ENCODE measurements at regions not wholly inside any gene's neighbourhood (a gene's known extent, or its start where the extent isn't known, plus 50 kb on each side); places are given as distances from the start of the nearest gene placed in this dataset.

DNA sequence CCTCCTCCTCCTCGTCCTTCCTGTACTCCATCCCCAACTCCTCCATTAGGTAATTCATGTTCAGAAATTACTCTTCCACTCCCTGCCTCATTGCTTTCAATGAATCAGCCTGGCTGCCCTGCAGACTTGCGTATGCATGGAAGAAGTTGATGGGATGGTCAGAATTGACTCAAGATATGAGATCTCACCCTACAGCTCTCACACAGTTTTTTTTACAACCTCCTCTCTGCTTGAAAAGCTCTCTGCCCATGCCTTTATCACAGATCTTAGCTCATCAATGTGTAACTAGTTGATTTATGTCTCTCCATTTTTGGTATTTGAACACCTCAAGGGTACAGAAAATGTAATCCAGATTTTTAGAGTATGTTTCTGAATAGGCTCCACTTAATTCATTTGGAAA is 506.9 kb downstream of the TBC1D4 start (continued):
- TF ChIP-seq, protein P1, sequence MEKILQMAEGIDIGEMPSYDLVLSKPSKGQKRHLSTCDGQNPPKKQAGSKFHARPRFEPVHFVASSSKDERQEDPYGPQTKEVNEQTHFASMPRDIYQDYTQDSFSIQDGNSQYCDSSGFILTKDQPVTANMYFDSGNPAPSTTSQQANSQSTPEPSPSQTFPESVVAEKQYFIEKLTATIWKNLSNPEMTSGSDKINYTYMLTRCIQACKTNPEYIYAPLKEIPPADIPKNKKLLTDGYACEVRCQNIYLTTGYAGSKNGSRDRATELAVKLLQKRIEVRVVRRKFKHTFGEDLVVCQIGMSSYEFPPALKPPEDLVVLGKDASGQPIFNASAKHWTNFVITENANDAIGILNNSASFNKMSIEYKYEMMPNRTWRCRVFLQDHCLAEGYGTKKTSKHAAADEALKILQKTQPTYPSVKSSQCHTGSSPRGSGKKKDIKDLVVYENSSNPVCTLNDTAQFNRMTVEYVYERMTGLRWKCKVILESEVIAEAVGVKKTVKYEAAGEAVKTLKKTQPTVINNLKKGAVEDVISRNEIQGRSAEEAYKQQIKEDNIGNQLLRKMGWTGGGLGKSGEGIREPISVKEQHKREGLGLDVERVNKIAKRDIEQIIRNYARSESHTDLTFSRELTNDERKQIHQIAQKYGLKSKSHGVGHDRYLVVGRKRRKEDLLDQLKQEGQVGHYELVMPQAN (conservative IDR thresholded peaks at IDR 0.05): no peak
- TF ChIP-seq ZNF207 (IDR thresholded peaks at IDR 0.05; ENCODE audit: borderline replicate concordance): no peak

DNA sequence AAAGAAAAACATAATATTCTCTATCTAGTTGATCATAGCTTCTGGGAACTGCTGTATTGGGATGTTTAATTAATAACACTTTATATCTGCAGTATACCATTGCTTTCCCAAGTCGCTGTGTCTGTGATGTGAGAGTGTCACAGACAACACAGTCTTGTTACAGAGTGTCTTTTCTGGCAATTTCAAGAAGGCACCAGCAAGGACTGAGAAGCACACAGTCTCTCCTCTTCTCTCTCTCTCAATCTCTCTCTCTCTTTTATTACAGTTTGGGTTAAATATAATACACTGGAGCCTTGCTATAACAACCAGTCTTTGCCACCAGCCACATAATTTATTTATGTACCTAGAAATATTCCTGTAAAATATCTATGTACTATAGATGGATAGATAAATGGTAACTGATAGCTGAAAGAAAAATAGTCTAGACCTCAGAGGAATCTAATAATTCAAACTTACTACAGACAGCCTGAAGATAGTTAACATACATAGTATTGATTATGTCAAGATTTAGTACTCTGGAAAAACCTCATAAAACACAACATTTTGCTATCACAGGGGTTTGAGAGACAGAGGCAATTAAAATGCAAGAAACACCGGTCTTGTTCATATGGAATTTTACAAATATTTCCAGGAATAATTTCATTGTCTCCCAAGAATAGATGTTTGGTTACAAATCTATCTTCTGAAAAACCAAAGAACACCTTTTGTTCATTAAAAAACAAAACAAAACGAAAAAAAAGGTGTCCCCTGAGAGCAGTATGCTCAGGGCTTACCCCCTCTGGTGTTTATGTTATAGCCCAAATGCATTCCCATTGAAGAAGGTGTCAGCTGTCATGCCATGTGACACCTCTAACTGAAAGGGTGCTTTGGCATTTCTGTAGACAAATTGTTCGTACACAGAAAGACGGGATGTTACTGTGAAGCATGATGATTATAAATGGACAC is 507.8 kb downstream of the TBC1D4 start:
- no peaks in the 10 kb centered on the region for H3K9me3 ChIP-seq (replicated peaks; ENCODE audit: control insufficient read depth, insufficient read depth, low read length)
- H3K4me2 ChIP-seq (ENCODE audit: control insufficient read depth, insufficient read depth): no peak overlapping the region

More for the DNA sequence above, 507.8 kb downstream of the TBC1D4 start:
- Histone ChIP-seq H3K27me3 (replicated peaks in 1 of 2; ENCODE audit: control insufficient read depth in 2 of 2, insufficient read depth in 2 of 2, low read length in 1 of 2) (no peaks in the 10 kb centered on the region), H3K4me3 (no peak overlapping the region), H4K20me1 (ENCODE audit: control insufficient read depth, insufficient read depth) (no peaks in the 10 kb centered on the region), H3K9ac (ENCODE audit: control insufficient read depth, insufficient read depth, low read length) (no peak overlapping the region), H3K79me2 (ENCODE audit: control insufficient read depth, insufficient read depth, low read length) (no peaks in the 10 kb centered on the region), H3K27ac (ENCODE audit: control insufficient read depth, insufficient read depth) (no peak overlapping the region), H3K36me3 (ENCODE audit: control insufficient read depth in 2 of 2, insufficient read depth in 2 of 2, low read length in 1 of 2) (no peaks in the 10 kb centered on the region), H3K4me1 (ENCODE audit: control insufficient read depth, insufficient read depth, low read length) (no peaks in the 10 kb centered on the region), H2AFZ (ENCODE audit: control insufficient read depth, low read depth, low read length) (no peak overlapping the region)
- TF ChIP-seq, protein P2, sequence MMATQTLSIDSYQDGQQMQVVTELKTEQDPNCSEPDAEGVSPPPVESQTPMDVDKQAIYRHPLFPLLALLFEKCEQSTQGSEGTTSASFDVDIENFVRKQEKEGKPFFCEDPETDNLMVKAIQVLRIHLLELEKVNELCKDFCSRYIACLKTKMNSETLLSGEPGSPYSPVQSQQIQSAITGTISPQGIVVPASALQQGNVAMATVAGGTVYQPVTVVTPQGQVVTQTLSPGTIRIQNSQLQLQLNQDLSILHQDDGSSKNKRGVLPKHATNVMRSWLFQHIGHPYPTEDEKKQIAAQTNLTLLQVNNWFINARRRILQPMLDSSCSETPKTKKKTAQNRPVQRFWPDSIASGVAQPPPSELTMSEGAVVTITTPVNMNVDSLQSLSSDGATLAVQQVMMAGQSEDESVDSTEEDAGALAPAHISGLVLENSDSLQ (IDR thresholded peaks at IDR 0.05): no peak
- TF ChIP-seq ATF7 (IDR thresholded peaks at IDR 0.05; ENCODE audit: low read depth) (no peak), MYB (IDR thresholded peaks at IDR 0.05; ENCODE audit: borderline replicate concordance, low read depth, low read length) (no peak), CHD4 (IDR thresholded peaks at IDR 0.05) (no peak), POLR2A (IDR thresholded peaks at IDR 0.05; ENCODE audit: low read depth, low read length) (no peak), NR2C1 (IDR thresholded peaks at IDR 0.05) (no peak), BMI1 (IDR thresholded peaks at IDR 0.05; ENCODE audit: borderline replicate concordance) (no peak), FOXM1 (IDR thresholded peaks at IDR 0.05; ENCODE audit: low read depth, low read length) (no peak), IRF4 (IDR thresholded peaks at IDR 0.05; ENCODE audit: low read depth, low read length) (no peak), BRCA1 (IDR thresholded peaks at IDR 0.05; ENCODE audit: low read depth, low read length) (no peak), MEF2B (IDR thresholded peaks at IDR 0.05; ENCODE audit: partially characterized antibody, poor library complexity, severe bottlenecking) (no peak), IKZF1 (conservative IDR thresholded peaks at IDR 0.05) (no peak)
- ChIA-PET RAD21 (ENCODE audit: unreplicated experiment) (no interaction called here), CTCF (no interaction called here), POLR2A (no interaction called here), SMC1A (ENCODE audit: uncharacterized antibody, unreplicated experiment) (no interaction called here)
- 8% methylated on average over 5 of the region's 5 CpGs for WGBS (ENCODE audit: insufficient coverage, insufficient replicate concordance, low lambda C conversion rate, missing lambda C conversion rate)
- FAIRE-seq (no peak), ATAC-seq (no peak), DNase-seq (ENCODE audit: low read depth, low spot score) (no peak)
- in situ Hi-C loops (cut with MboI) (no loop called here), intact Hi-C loops (cut with micrococcal nuclease; ENCODE audit: unreplicated experiment) (no loop called here)
- BruUV-seq (replicated peaks): no TSS peak
